GM19324 (cell line): ENCODE measurements at regions not wholly inside any gene's neighbourhood (a gene's known extent, or its start where the extent isn't known, plus 50 kb on each side); places are given as distances from the start of the nearest gene placed in this dataset.

Experiments
- ATAC-seq: cut with Tn5 transposase; IDR thresholded peaks from one replicate; pipeline ENCODE4 v1.9.1; 2021; ENCODE audit warnings: mild to moderate bottlenecking, moderate library complexity; ENCODE audit not compliant: unreplicated experiment, low FRiP score

- ATAC-seq: no peak
Observed at GRCh38 chr2:128639693-128640092, 321.0 kb upstream of the HS6ST1 start.

- no peak for ATAC-seq
Observed at GRCh38 chr2:128640166-128640844, 321.6 kb upstream of the HS6ST1 start.

GRCh38 chr2:128640845-128641360, 322.2 kb upstream of the HS6ST1 start:
- no peak for ATAC-seq

GRCh38 chr2:128641421-128642080, 322.9 kb upstream of the HS6ST1 start:
- ATAC-seq: no peak

- ATAC-seq: no peak
Observed at GRCh38 chr2:128642316-128642715, 323.6 kb upstream of the HS6ST1 start.

GRCh38 chr2:128642821-128643220, 324.2 kb upstream of the HS6ST1 start:
- no peak for ATAC-seq

- no peak for ATAC-seq
Observed at GRCh38 chr2:128643221-128644065, 324.8 kb upstream of the HS6ST1 start.

- ATAC-seq: no peak
Observed at GRCh38 chr2:128644156-128644555, 325.5 kb upstream of the HS6ST1 start.

- no peak for ATAC-seq
Observed at GRCh38 chr2:128644718-128645256, 326.1 kb upstream of the HS6ST1 start.

GRCh38 chr2:128645631-128646030, 327.0 kb upstream of the HS6ST1 start:
- ATAC-seq: no peak

- no peak for ATAC-seq
Observed at GRCh38 chr2:128646091-128646490, 327.4 kb upstream of the HS6ST1 start.

- no peak for ATAC-seq
Observed at GRCh38 chr2:128646691-128647090, 328.0 kb upstream of the HS6ST1 start.

GRCh38 chr2:128651000-128651399, 332.3 kb upstream of the HS6ST1 start:
- ATAC-seq: no peak

GRCh38 chr2:128654408-128654807, 335.7 kb upstream of the HS6ST1 start:
- no peak for ATAC-seq

GRCh38 chr2:128660836-128661235, 342.2 kb upstream of the HS6ST1 start:
- ATAC-seq: no peak

GRCh38 chr2:128661311-128661710, 342.6 kb upstream of the HS6ST1 start:
- no peak for ATAC-seq

GRCh38 chr2:128662051-128662471, 343.4 kb upstream of the HS6ST1 start:
- ATAC-seq: no peak

GRCh38 chr2:128663371-128664050, 344.8 kb upstream of the HS6ST1 start:
- ATAC-seq: no peak

- no peak for ATAC-seq
Observed at GRCh38 chr2:128664499-128664971, 345.9 kb upstream of the HS6ST1 start.

- ATAC-seq: no peak
Observed at GRCh38 chr2:128665113-128665512, 346.4 kb upstream of the HS6ST1 start.
